B cell (primary cell): ENCODE measurements at regions not wholly inside any gene's neighbourhood (a gene's known extent, or its start where the extent isn't known, plus 50 kb on each side); places are given as distances from the start of the nearest gene placed in this dataset.
A peak's percentile ranks its signal among the peaks of the same experiment; 100 is the strongest.

Experiments
- ATAC-seq: fragments of 200-7000 bp; cut with Tn5 transposase; one replicate; pipeline ENCODE4 v1.10.0; 2021; ENCODE audit warnings: low read depth, mild to moderate bottlenecking, moderate number of reproducible peaks, moderate library complexity
- CTCF ChIA-PET: fragments of 350-600 bp; sonication (Branson Sonifier 250); formaldehyde crosslinking; loops from one replicate; lab custom pipeline; 2021; ENCODE audit warnings: antibody characterized with exemption, inconsistent platforms; lab: Charles Lee
- POLR2A ChIA-PET: fragments of 350-600 bp; sonication (Branson Sonifier 250); formaldehyde crosslinking; loops from one replicate; lab custom pipeline; 2021; ENCODE audit warnings: antibody characterized with exemption; lab: Charles Lee
- DNase-seq: peaks from one replicate; pipeline ENCODE4 v3.0.0; 2013
- H2AFZ ChIP-seq: 2 replicates; pipeline ENCODE4 v1.6.1; 2012; ENCODE audit warnings: mild to moderate bottlenecking, low read depth, low read length; ENCODE audit not compliant: insufficient read depth, poor library complexity, severe bottlenecking
- H3K27ac ChIP-seq, 2 donors: 1 replicate in 1 of 2; 2 replicates in 1 of 2; pipeline ENCODE4 v1.5.1; 2012 to 2013; ENCODE audit warnings: low read length in 2 of 2, mild to moderate bottlenecking in 2 of 2, moderate library complexity in 1 of 2
- H3K27me3 ChIP-seq, 4 experiments: fragments of 200-600 bp in 1 of 4; sonication (generic) in 1 of 4; replicated peaks in 1 of 4; 1 replicate in 2 of 4; 2 replicates in 2 of 4; pipeline versions ENCODE4 v1.6.1 to v1.7.0; 2013 to 2016; ENCODE audit warnings: low read length in 3 of 4, mild to moderate bottlenecking in 2 of 4, mixed read lengths in 1 of 4, moderate library complexity in 1 of 4; ENCODE audit not compliant: insufficient read depth in 4 of 4, control insufficient read depth in 3 of 4; ENCODE audit errors: control extremely low read depth in 1 of 4
- H3K36me3 ChIP-seq, 2 experiments: replicated peaks in 1 of 2; 1 replicate in 1 of 2; 2 replicates in 1 of 2; pipeline versions ENCODE4 v1.6.1 to v1.7.1; 2013; ENCODE audit warnings: low read length in 1 of 2; ENCODE audit not compliant: insufficient read depth in 2 of 2, control insufficient read depth in 1 of 2; ENCODE audit errors: control extremely low read depth in 1 of 2, extremely low read depth in 1 of 2
- H3K4me1 ChIP-seq, 2 donors: fragments of 200-600 bp in 1 of 2; sonication (generic) in 1 of 2; 1 replicate in 1 of 2; 2 replicates in 1 of 2; pipeline versions ENCODE4 v1.5.1 to v1.6.1; 2013 to 2017; ENCODE audit warnings: low read length in 2 of 2; ENCODE audit not compliant: control insufficient read depth in 2 of 2, insufficient read depth in 2 of 2
- H3K4me2 ChIP-seq: replicated peaks from 2 replicates; pipeline ENCODE3; 2012; ENCODE audit warnings: mild to moderate bottlenecking, low read depth, low read length; ENCODE audit not compliant: poor library complexity, severe bottlenecking
- H3K4me3 ChIP-seq, 5 experiments: fragments of 200-600 bp in 1 of 5; sonication (generic) in 1 of 5; 1 replicate in 3 of 5; 2 replicates in 2 of 5; pipeline versions ENCODE4 v1.5.1 to v1.7.0; 2011 to 2016; ENCODE audit warnings: low read length in 4 of 5, mild to moderate bottlenecking in 4 of 5, low read depth in 2 of 5, control low read depth in 1 of 5, moderate library complexity in 1 of 5; ENCODE audit not compliant: insufficient read depth in 1 of 5; ENCODE audit errors: control extremely low read depth in 1 of 5, extremely low read depth in 1 of 5
- H3K79me2 ChIP-seq: fragments of 200-600 bp; sonication (generic); one replicate; pipeline ENCODE4 v1.6.0; 2016; ENCODE audit warnings: low read length; ENCODE audit not compliant: control insufficient read depth, insufficient read depth
- H3K9ac ChIP-seq: fragments of 200-600 bp; sonication (generic); 2 replicates; pipeline ENCODE4 v1.6.1; 2017; ENCODE audit warnings: mild to moderate bottlenecking, low read length, moderate library complexity
- H3K9me3 ChIP-seq, 3 donors: one replicate each; pipeline versions ENCODE4 v1.6.1 to v1.7.1; 2013; ENCODE audit warnings: low read length in 2 of 3; ENCODE audit not compliant: control insufficient read depth in 2 of 3, insufficient read depth in 1 of 3; ENCODE audit errors: control extremely low read depth in 1 of 3
- H4K20me1 ChIP-seq: 2 replicates; pipeline ENCODE4 v1.6.0; 2012; ENCODE audit warnings: mild to moderate bottlenecking, low read length; ENCODE audit not compliant: insufficient read depth, control insufficient read depth, poor library complexity, severe bottlenecking
- H3K27ac Mint-ChIP-seq: one replicate; pipeline ENCODE4 v1.8.0; 2021; ENCODE audit warnings: mixed read lengths
- H3K27me3 Mint-ChIP-seq: one replicate; pipeline ENCODE4 v1.8.0; 2021; ENCODE audit warnings: mixed read lengths
- H3K4me1 Mint-ChIP-seq: one replicate; pipeline ENCODE4 v1.8.0; 2021; ENCODE audit warnings: mixed read lengths
- H3K4me3 Mint-ChIP-seq: one replicate; pipeline ENCODE4 v1.8.0; 2021; ENCODE audit warnings: mixed read lengths
- H3K9me3 Mint-ChIP-seq: one replicate; pipeline ENCODE4 v1.8.0; 2022; ENCODE audit warnings: mixed read lengths; ENCODE audit not compliant: insufficient read depth
- CTCF ChIP-seq: fragments of 200-600 bp; IDR thresholded peaks from one replicate; pipeline ENCODE4 v1.8.0; 2022; ENCODE audit warnings: antibody characterized with exemption, mild to moderate bottlenecking
- EZH2 ChIP-seq: IDR thresholded peaks from 2 replicates; pipeline ENCODE4 v1.6.1; 2012; ENCODE audit warnings: borderline replicate concordance, low read depth, mild to moderate bottlenecking, moderate library complexity, low read length; ENCODE audit not compliant: insufficient read depth, poor library complexity, severe bottlenecking
- WGBS: methylation state at CpG from one replicate; pipeline ENCODE4 v1.1.5; 2013; ENCODE audit warnings: missing lambda C conversion rate; ENCODE audit not compliant: insufficient coverage; 5-methylcytosine and 5-hydroxymethylcytosine counted together
- intact Hi-C: fragments of 100-400 bp; cut with micrococcal nuclease; formaldehyde crosslinking; loops from one replicate; pipeline ENCODE4 v1.10.0; 2022

- H3K4me3 Mint-ChIP-seq, result no peak overlapping the region
- Histone ChIP-seq H3K27ac (no peak overlapping the region), H3K4me3 (no peak overlapping the region), H3K79me2 (no peaks in the 10 kb centered on the region), H4K20me1 (no peaks in the 10 kb centered on the region), H3K9ac (no peak overlapping the region), H3K9me3 (peaks cover 0 to 10% (median 6%) of the 10 kb centered on the region in 3 donors), H2AFZ (no peak overlapping the region), H3K4me2 (no peak overlapping the region), H3K4me1 (peaks cover 14 to 19% of the 10 kb centered on the region in 2 donors), H3K36me3 (no peaks in the 10 kb centered on the region), H3K27me3 (peaks cover 0 to 13% (median 2%) of the 10 kb centered on the region in 4 experiments)
- ChIA-PET CTCF (interaction anchor here (0.7 kb wide), 1 partner anchor 138 kb away, joined by 4 read pairs; no protein-coding TSS in a partner anchor), POLR2A (no interaction called here)
- DNase-seq, result no peak
- peaks cover 3% of the 10 kb centered on the region for H3K9me3 Mint-ChIP-seq
- H3K4me1 Mint-ChIP-seq, result peaks cover 16% of the 10 kb centered on the region
- H3K27me3 Mint-ChIP-seq, result peaks cover 19% of the 10 kb centered on the region
- TF ChIP-seq EZH2, result no peak
- TF ChIP-seq CTCF, result no peak
- H3K27ac Mint-ChIP-seq, result no peak overlapping the region
- no peak for ATAC-seq
- intact Hi-C loops, result no loop called here
- 42% methylated on average over 4 of the region's 13 CpGs for WGBS
Measured at GRCh38 chr15:69855258-69856000, 242.3 kb downstream of the TLE3 start.

- H3K27me3 Mint-ChIP-seq, result peaks cover 20% of the 10 kb centered on the region
- peaks cover 0 to 11% (median 2%) of the 10 kb centered on the region in 4 experiments for H3K27me3 ChIP-seq
- H3K4me1 ChIP-seq, result peaks cover 14 to 19% of the 10 kb centered on the region in 2 donors
- ChIA-PET CTCF (no interaction called here), POLR2A (no interaction called here)
- no peak overlapping the region for H3K27ac ChIP-seq
- DNase-seq (peak; percentile 16), ATAC-seq (no peak)
- peaks cover 0 to 9% (median 6%) of the 10 kb centered on the region in 3 donors for H3K9me3 ChIP-seq
- H3K36me3 ChIP-seq, result no peaks in the 10 kb centered on the region
- H3K4me3 Mint-ChIP-seq, result peak overlapping the region; percentile 40
- 72% methylated on average over 5 of the region's 6 CpGs for WGBS
- no peak overlapping the region for H3K9ac ChIP-seq
- peaks cover 16% of the 10 kb centered on the region for H3K4me1 Mint-ChIP-seq
- no peaks in the 10 kb centered on the region for H4K20me1 ChIP-seq
- H3K79me2 ChIP-seq, result no peaks in the 10 kb centered on the region
- H3K9me3 Mint-ChIP-seq, result peaks cover 3% of the 10 kb centered on the region
- TF ChIP-seq EZH2 (no peak), CTCF (no peak)
- peak overlapping the region; percentile 16 for H3K27ac Mint-ChIP-seq
- peak overlapping the region; percentile 12 for H3K4me2 ChIP-seq
- H3K4me3 ChIP-seq, result no peak overlapping the region
- intact Hi-C loops, result no loop called here
- H2AFZ ChIP-seq, result no peak overlapping the region
Measured at GRCh38 chr15:69857250-69857649, 240.5 kb downstream of the TLE3 start.
